ENCODE measurements at regions not wholly inside any gene's neighbourhood (a gene's known extent, or its start where the extent isn't known, plus 50 kb on each side); places are given as distances from the start of the nearest gene placed in this dataset.

DNA sequence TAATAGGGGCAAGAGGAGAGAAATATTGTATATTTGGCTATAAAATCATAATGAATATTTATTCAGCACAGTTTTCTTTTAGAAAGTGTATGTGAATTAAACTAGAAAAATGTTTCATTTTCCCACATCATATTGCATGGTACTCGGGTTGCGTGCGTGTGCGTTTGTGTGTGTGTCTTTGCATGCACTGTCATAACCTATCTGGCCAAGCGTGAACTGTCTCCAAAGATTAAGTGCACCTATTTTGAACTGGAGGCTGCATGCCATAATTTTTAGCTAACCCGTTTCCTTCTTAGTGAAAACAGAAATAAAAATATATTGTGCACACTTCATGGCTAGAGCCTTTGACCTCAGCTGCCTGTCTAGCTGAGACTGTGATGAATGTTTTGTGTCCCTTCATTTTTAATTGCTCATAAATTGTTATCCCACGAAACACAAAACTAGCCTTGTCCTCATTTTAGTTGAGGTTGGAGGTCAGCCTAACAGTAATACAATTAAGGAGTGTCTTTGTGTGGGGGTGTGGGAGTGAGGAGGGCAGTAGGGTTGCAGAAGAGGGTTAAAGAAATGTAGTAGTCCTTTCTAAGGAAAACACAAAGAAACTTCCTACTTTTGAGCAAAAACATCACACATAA, 336.1 kb upstream of the POU3F2 start (continued):
- TF ChIP-seq, protein P1, sequence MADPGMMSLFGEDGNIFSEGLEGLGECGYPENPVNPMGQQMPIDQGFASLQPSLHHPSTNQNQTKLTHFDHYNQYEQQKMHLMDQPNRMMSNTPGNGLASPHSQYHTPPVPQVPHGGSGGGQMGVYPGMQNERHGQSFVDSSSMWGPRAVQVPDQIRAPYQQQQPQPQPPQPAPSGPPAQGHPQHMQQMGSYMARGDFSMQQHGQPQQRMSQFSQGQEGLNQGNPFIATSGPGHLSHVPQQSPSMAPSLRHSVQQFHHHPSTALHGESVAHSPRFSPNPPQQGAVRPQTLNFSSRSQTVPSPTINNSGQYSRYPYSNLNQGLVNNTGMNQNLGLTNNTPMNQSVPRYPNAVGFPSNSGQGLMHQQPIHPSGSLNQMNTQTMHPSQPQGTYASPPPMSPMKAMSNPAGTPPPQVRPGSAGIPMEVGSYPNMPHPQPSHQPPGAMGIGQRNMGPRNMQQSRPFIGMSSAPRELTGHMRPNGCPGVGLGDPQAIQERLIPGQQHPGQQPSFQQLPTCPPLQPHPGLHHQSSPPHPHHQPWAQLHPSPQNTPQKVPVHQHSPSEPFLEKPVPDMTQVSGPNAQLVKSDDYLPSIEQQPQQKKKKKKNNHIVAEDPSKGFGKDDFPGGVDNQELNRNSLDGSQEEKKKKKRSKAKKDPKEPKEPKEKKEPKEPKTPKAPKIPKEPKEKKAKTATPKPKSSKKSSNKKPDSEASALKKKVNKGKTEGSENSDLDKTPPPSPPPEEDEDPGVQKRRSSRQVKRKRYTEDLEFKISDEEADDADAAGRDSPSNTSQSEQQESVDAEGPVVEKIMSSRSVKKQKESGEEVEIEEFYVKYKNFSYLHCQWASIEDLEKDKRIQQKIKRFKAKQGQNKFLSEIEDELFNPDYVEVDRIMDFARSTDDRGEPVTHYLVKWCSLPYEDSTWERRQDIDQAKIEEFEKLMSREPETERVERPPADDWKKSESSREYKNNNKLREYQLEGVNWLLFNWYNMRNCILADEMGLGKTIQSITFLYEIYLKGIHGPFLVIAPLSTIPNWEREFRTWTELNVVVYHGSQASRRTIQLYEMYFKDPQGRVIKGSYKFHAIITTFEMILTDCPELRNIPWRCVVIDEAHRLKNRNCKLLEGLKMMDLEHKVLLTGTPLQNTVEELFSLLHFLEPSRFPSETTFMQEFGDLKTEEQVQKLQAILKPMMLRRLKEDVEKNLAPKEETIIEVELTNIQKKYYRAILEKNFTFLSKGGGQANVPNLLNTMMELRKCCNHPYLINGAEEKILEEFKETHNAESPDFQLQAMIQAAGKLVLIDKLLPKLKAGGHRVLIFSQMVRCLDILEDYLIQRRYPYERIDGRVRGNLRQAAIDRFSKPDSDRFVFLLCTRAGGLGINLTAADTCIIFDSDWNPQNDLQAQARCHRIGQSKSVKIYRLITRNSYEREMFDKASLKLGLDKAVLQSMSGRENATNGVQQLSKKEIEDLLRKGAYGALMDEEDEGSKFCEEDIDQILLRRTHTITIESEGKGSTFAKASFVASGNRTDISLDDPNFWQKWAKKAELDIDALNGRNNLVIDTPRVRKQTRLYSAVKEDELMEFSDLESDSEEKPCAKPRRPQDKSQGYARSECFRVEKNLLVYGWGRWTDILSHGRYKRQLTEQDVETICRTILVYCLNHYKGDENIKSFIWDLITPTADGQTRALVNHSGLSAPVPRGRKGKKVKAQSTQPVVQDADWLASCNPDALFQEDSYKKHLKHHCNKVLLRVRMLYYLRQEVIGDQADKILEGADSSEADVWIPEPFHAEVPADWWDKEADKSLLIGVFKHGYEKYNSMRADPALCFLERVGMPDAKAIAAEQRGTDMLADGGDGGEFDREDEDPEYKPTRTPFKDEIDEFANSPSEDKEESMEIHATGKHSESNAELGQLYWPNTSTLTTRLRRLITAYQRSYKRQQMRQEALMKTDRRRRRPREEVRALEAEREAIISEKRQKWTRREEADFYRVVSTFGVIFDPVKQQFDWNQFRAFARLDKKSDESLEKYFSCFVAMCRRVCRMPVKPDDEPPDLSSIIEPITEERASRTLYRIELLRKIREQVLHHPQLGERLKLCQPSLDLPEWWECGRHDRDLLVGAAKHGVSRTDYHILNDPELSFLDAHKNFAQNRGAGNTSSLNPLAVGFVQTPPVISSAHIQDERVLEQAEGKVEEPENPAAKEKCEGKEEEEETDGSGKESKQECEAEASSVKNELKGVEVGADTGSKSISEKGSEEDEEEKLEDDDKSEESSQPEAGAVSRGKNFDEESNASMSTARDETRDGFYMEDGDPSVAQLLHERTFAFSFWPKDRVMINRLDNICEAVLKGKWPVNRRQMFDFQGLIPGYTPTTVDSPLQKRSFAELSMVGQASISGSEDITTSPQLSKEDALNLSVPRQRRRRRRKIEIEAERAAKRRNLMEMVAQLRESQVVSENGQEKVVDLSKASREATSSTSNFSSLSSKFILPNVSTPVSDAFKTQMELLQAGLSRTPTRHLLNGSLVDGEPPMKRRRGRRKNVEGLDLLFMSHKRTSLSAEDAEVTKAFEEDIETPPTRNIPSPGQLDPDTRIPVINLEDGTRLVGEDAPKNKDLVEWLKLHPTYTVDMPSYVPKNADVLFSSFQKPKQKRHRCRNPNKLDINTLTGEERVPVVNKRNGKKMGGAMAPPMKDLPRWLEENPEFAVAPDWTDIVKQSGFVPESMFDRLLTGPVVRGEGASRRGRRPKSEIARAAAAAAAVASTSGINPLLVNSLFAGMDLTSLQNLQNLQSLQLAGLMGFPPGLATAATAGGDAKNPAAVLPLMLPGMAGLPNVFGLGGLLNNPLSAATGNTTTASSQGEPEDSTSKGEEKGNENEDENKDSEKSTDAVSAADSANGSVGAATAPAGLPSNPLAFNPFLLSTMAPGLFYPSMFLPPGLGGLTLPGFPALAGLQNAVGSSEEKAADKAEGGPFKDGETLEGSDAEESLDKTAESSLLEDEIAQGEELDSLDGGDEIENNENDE (IDR thresholded peaks at IDR 0.05; ENCODE audit: insufficient replicate concordance, low read length): no peak
- TF ChIP-seq EGR1 (IDR thresholded peaks at IDR 0.05; ENCODE audit: borderline replicate concordance, low read depth, low read length): no peak
- no peak for TF ChIP-seq RAD21 (IDR thresholded peaks at IDR 0.05 in 1 of 2, conservative IDR thresholded peaks at IDR 0.05 in 1 of 2; ENCODE audit: low read depth in 2 of 2, low read length in 2 of 2)
- TF ChIP-seq CEBPB (IDR thresholded peaks at IDR 0.05; ENCODE audit: low read depth, low read length): no peak
- no peak for TF ChIP-seq SRF (IDR thresholded peaks at IDR 0.05; ENCODE audit: low read depth, low read length)
- no peak for TF ChIP-seq TAF7 (optimal IDR thresholded peaks at IDR 0.05; ENCODE audit: borderline replicate concordance, low read depth, low read length)
- TF ChIP-seq KDM1A (IDR thresholded peaks at IDR 0.05; ENCODE audit: borderline replicate concordance, low read length): no peak
- TF ChIP-seq HDAC6 (IDR thresholded peaks at IDR 0.05; ENCODE audit: low read depth, low read length): no peak
- no peak for TF ChIP-seq HDAC2 (IDR thresholded peaks at IDR 0.05; ENCODE audit: borderline replicate concordance in 1 of 2, low read depth in 2 of 2, low read length in 2 of 2)
- no peak for TF ChIP-seq POLR2A (IDR thresholded peaks at IDR 0.05; ENCODE audit: control extremely low read depth in 1 of 2, low read depth in 2 of 2, low read length in 2 of 2)
- TF ChIP-seq NANOG (IDR thresholded peaks at IDR 0.05; ENCODE audit: insufficient read depth, low read depth, low read length, poor library complexity, severe bottlenecking): no peak
